SK-N-SH (cell line): ENCODE measurements at regions not wholly inside any gene's neighbourhood (a gene's known extent, or its start where the extent isn't known, plus 50 kb on each side); places are given as distances from the start of the nearest gene placed in this dataset.
"Not testable (repeated sequence)": the region's sequence is repeated elsewhere in the genome, so short reads cannot be mapped to it uniquely, and the experiment has no call there.

Experiments
- CTCF ChIP-seq: fragments of 200-600 bp; sonication (generic); IDR thresholded peaks from 2 replicates; pipeline ENCODE4 v1.6.1; 2017; ENCODE audit warnings: antibody characterized with exemption, mild to moderate bottlenecking, moderate library complexity
- FOSL2 ChIP-seq: IDR thresholded peaks from 2 replicates; pipeline ENCODE4 v1.4.0; 2012; ENCODE audit warnings: low read depth, mild to moderate bottlenecking, moderate library complexity, borderline replicate concordance
- MAX ChIP-seq: IDR thresholded peaks from 2 replicates; pipeline ENCODE4 v1.4.0; 2012; ENCODE audit warnings: low read depth
- POLR2AphosphoS5 ChIP-seq: IDR thresholded peaks from 2 replicates; pipeline ENCODE4 v1.6.1; 2012; ENCODE audit warnings: low read depth, low read length
- USF1 ChIP-seq: IDR thresholded peaks from 2 replicates; pipeline ENCODE4 v1.4.0; 2012; ENCODE audit warnings: low read depth, borderline replicate concordance

- TF ChIP-seq POLR2AphosphoS5, CTCF, MAX, FOSL2, USF1: not testable (repeated sequence)
Observed at GRCh38 chr21:9772877-9773420, 748.4 kb upstream of the TPTE start.
